B cell (primary cell): ENCODE measurements at regions not wholly inside any gene's neighbourhood (a gene's known extent, or its start where the extent isn't known, plus 50 kb on each side); places are given as distances from the start of the nearest gene placed in this dataset.

Experiments
- ATAC-seq: fragments of 200-7000 bp; cut with Tn5 transposase; one replicate; pipeline ENCODE4 v1.10.0; 2021; ENCODE audit warnings: low read depth, mild to moderate bottlenecking, moderate number of reproducible peaks, moderate library complexity
- CTCF ChIA-PET: fragments of 350-600 bp; sonication (Branson Sonifier 250); formaldehyde crosslinking; loops from one replicate; lab custom pipeline; 2021; ENCODE audit warnings: antibody characterized with exemption, inconsistent platforms; lab: Charles Lee
- POLR2A ChIA-PET: fragments of 350-600 bp; sonication (Branson Sonifier 250); formaldehyde crosslinking; loops from one replicate; lab custom pipeline; 2021; ENCODE audit warnings: antibody characterized with exemption; lab: Charles Lee
- DNase-seq: peaks from one replicate; pipeline ENCODE4 v3.0.0; 2013
- H2AFZ ChIP-seq: 2 replicates; pipeline ENCODE4 v1.6.1; 2012; ENCODE audit warnings: mild to moderate bottlenecking, low read depth, low read length; ENCODE audit not compliant: insufficient read depth, poor library complexity, severe bottlenecking
- H3K27ac ChIP-seq, 2 donors: 1 replicate in 1 of 2; 2 replicates in 1 of 2; pipeline ENCODE4 v1.5.1; 2012 to 2013; ENCODE audit warnings: low read length in 2 of 2, mild to moderate bottlenecking in 2 of 2, moderate library complexity in 1 of 2
- H3K27me3 ChIP-seq, 4 experiments: fragments of 200-600 bp in 1 of 4; sonication (generic) in 1 of 4; replicated peaks in 1 of 4; 1 replicate in 2 of 4; 2 replicates in 2 of 4; pipeline versions ENCODE4 v1.6.1 to v1.7.0; 2013 to 2016; ENCODE audit warnings: low read length in 3 of 4, mild to moderate bottlenecking in 2 of 4, mixed read lengths in 1 of 4, moderate library complexity in 1 of 4; ENCODE audit not compliant: insufficient read depth in 4 of 4, control insufficient read depth in 3 of 4; ENCODE audit errors: control extremely low read depth in 1 of 4
- H3K36me3 ChIP-seq, 2 experiments: replicated peaks in 1 of 2; 1 replicate in 1 of 2; 2 replicates in 1 of 2; pipeline versions ENCODE4 v1.6.1 to v1.7.1; 2013; ENCODE audit warnings: low read length in 1 of 2; ENCODE audit not compliant: insufficient read depth in 2 of 2, control insufficient read depth in 1 of 2; ENCODE audit errors: control extremely low read depth in 1 of 2, extremely low read depth in 1 of 2
- H3K4me1 ChIP-seq, 2 donors: fragments of 200-600 bp in 1 of 2; sonication (generic) in 1 of 2; 1 replicate in 1 of 2; 2 replicates in 1 of 2; pipeline versions ENCODE4 v1.5.1 to v1.6.1; 2013 to 2017; ENCODE audit warnings: low read length in 2 of 2; ENCODE audit not compliant: control insufficient read depth in 2 of 2, insufficient read depth in 2 of 2
- H3K4me2 ChIP-seq: replicated peaks from 2 replicates; pipeline ENCODE3; 2012; ENCODE audit warnings: mild to moderate bottlenecking, low read depth, low read length; ENCODE audit not compliant: poor library complexity, severe bottlenecking
- H3K4me3 ChIP-seq, 5 experiments: fragments of 200-600 bp in 1 of 5; sonication (generic) in 1 of 5; 1 replicate in 3 of 5; 2 replicates in 2 of 5; pipeline versions ENCODE4 v1.5.1 to v1.7.0; 2011 to 2016; ENCODE audit warnings: low read length in 4 of 5, mild to moderate bottlenecking in 4 of 5, low read depth in 2 of 5, control low read depth in 1 of 5, moderate library complexity in 1 of 5; ENCODE audit not compliant: insufficient read depth in 1 of 5; ENCODE audit errors: control extremely low read depth in 1 of 5, extremely low read depth in 1 of 5
- H3K79me2 ChIP-seq: fragments of 200-600 bp; sonication (generic); one replicate; pipeline ENCODE4 v1.6.0; 2016; ENCODE audit warnings: low read length; ENCODE audit not compliant: control insufficient read depth, insufficient read depth
- H3K9ac ChIP-seq: fragments of 200-600 bp; sonication (generic); 2 replicates; pipeline ENCODE4 v1.6.1; 2017; ENCODE audit warnings: mild to moderate bottlenecking, low read length, moderate library complexity
- H3K9me3 ChIP-seq, 3 donors: one replicate each; pipeline versions ENCODE4 v1.6.1 to v1.7.1; 2013; ENCODE audit warnings: low read length in 2 of 3; ENCODE audit not compliant: control insufficient read depth in 2 of 3, insufficient read depth in 1 of 3; ENCODE audit errors: control extremely low read depth in 1 of 3
- H4K20me1 ChIP-seq: 2 replicates; pipeline ENCODE4 v1.6.0; 2012; ENCODE audit warnings: mild to moderate bottlenecking, low read length; ENCODE audit not compliant: insufficient read depth, control insufficient read depth, poor library complexity, severe bottlenecking
- H3K27ac Mint-ChIP-seq: one replicate; pipeline ENCODE4 v1.8.0; 2021; ENCODE audit warnings: mixed read lengths
- H3K27me3 Mint-ChIP-seq: one replicate; pipeline ENCODE4 v1.8.0; 2021; ENCODE audit warnings: mixed read lengths
- H3K4me1 Mint-ChIP-seq: one replicate; pipeline ENCODE4 v1.8.0; 2021; ENCODE audit warnings: mixed read lengths
- H3K4me3 Mint-ChIP-seq: one replicate; pipeline ENCODE4 v1.8.0; 2021; ENCODE audit warnings: mixed read lengths
- H3K9me3 Mint-ChIP-seq: one replicate; pipeline ENCODE4 v1.8.0; 2022; ENCODE audit warnings: mixed read lengths; ENCODE audit not compliant: insufficient read depth
- EZH2 ChIP-seq: IDR thresholded peaks from 2 replicates; pipeline ENCODE4 v1.6.1; 2012; ENCODE audit warnings: borderline replicate concordance, low read depth, mild to moderate bottlenecking, moderate library complexity, low read length; ENCODE audit not compliant: insufficient read depth, poor library complexity, severe bottlenecking
- WGBS: methylation state at CpG from one replicate; pipeline ENCODE4 v1.1.5; 2013; ENCODE audit warnings: missing lambda C conversion rate; ENCODE audit not compliant: insufficient coverage; 5-methylcytosine and 5-hydroxymethylcytosine counted together
- intact Hi-C: fragments of 100-400 bp; cut with micrococcal nuclease; formaldehyde crosslinking; loops from one replicate; pipeline ENCODE4 v1.10.0; 2022
- TF ChIP-seq, protein P1 (sequence below): fragments of 200-600 bp; IDR thresholded peaks from one replicate; pipeline ENCODE4 v1.8.0; 2022; ENCODE audit warnings: antibody characterized with exemption, mild to moderate bottlenecking

- DNase-seq (no peak), ATAC-seq (no peak)
- ChIA-PET CTCF (interaction anchor here (1.2 kb wide), 1 partner anchor 25 kb away, joined by 3 read pairs; no protein-coding TSS in a partner anchor), POLR2A (no interaction called here)
- Histone ChIP-seq H3K9ac (no peak overlapping the region), H3K27me3 (no peaks in the 10 kb centered on the region), H4K20me1 (no peaks in the 10 kb centered on the region), H3K79me2 (no peaks in the 10 kb centered on the region), H3K4me2 (no peak overlapping the region), H3K9me3 (peaks cover 0 to 3% (median 0%) of the 10 kb centered on the region in 3 donors), H3K27ac (no peak overlapping the region), H3K4me3 (no peak overlapping the region), H2AFZ (no peak overlapping the region), H3K36me3 (no peaks in the 10 kb centered on the region), H3K4me1 (no peaks in the 10 kb centered on the region)
- H3K27ac Mint-ChIP-seq = no peak overlapping the region
- intact Hi-C loops = no loop called here
- no peak for TF ChIP-seq EZH2
- TF ChIP-seq, protein P1, sequence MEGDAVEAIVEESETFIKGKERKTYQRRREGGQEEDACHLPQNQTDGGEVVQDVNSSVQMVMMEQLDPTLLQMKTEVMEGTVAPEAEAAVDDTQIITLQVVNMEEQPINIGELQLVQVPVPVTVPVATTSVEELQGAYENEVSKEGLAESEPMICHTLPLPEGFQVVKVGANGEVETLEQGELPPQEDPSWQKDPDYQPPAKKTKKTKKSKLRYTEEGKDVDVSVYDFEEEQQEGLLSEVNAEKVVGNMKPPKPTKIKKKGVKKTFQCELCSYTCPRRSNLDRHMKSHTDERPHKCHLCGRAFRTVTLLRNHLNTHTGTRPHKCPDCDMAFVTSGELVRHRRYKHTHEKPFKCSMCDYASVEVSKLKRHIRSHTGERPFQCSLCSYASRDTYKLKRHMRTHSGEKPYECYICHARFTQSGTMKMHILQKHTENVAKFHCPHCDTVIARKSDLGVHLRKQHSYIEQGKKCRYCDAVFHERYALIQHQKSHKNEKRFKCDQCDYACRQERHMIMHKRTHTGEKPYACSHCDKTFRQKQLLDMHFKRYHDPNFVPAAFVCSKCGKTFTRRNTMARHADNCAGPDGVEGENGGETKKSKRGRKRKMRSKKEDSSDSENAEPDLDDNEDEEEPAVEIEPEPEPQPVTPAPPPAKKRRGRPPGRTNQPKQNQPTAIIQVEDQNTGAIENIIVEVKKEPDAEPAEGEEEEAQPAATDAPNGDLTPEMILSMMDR = no peak
- peaks cover 5% of the 10 kb centered on the region for H3K9me3 Mint-ChIP-seq
- no peaks in the 10 kb centered on the region for H3K27me3 Mint-ChIP-seq
- H3K4me1 Mint-ChIP-seq = no peaks in the 10 kb centered on the region
- no CpG with 5 or more reads among the region's 2 CpGs for WGBS
- no peak overlapping the region for H3K4me3 Mint-ChIP-seq
Measured at GRCh38 chr6:23535101-23535500, 590.9 kb upstream of the NRSN1 start.

- H3K4me3 ChIP-seq = no peak overlapping the region
- DNase-seq (no peak), ATAC-seq (no peak)
- no peaks in the 10 kb centered on the region for H3K4me1 ChIP-seq
- no peaks in the 10 kb centered on the region for H3K79me2 ChIP-seq
- H4K20me1 ChIP-seq = no peaks in the 10 kb centered on the region
- H3K27ac ChIP-seq = no peak overlapping the region
- TF ChIP-seq, protein P1 = no peak
- TF ChIP-seq EZH2 = no peak
- no peaks in the 10 kb centered on the region for H3K9me3 ChIP-seq
- POLR2A ChIA-PET = no interaction called here
- no peaks in the 10 kb centered on the region for H3K36me3 ChIP-seq
- H3K27me3 ChIP-seq = no peaks in the 10 kb centered on the region
- Mint-ChIP-seq H3K27ac (no peak overlapping the region), H3K27me3 (no peaks in the 10 kb centered on the region), H3K4me1 (no peaks in the 10 kb centered on the region), H3K9me3 (peaks cover 3% of the 10 kb centered on the region), H3K4me3 (no peak overlapping the region)
- no peak overlapping the region for H3K4me2 ChIP-seq
- intact Hi-C loops = no loop called here
- H2AFZ ChIP-seq = no peak overlapping the region
- H3K9ac ChIP-seq = no peak overlapping the region
- CTCF ChIA-PET = no interaction called here
Measured at GRCh38 chr6:23537828-23538227, 588.2 kb upstream of the NRSN1 start.
